GM21717 (cell line): ENCODE measurements at regions not wholly inside any gene's neighbourhood (a gene's known extent, or its start where the extent isn't known, plus 50 kb on each side); places are given as distances from the start of the nearest gene placed in this dataset.

Experiments used
- ATAC-seq: cut with Tn5 transposase; IDR thresholded peaks from one replicate; pipeline ENCODE4 v1.9.1; 2021; ENCODE audit warnings: mild to moderate bottlenecking, moderate library complexity; ENCODE audit not compliant: unreplicated experiment

GRCh38 chr2:136376798-136377211, 258.9 kb upstream of the CXCR4 start:
- ATAC-seq, result no peak

- no peak for ATAC-seq
These were observed 258.3 kb upstream of the CXCR4 start for GRCh38 chr2:136376211-136376610.

- ATAC-seq, result peak; percentile 64
These were observed 257.3 kb upstream of the CXCR4 start for GRCh38 chr2:136375017-136375901.

GRCh38 chr2:136373841-136374240, 255.9 kb upstream of the CXCR4 start:
- no peak for ATAC-seq

- no peak for ATAC-seq
These were observed 255.1 kb upstream of the CXCR4 start for GRCh38 chr2:136373029-136373428.

- no peak for ATAC-seq
These were observed 246.0 kb upstream of the CXCR4 start for GRCh38 chr2:136363900-136364299.

- no peak for ATAC-seq
These were observed 245.5 kb upstream of the CXCR4 start for GRCh38 chr2:136363470-136363869.

- peak; percentile 96 for ATAC-seq
These were observed 244.9 kb upstream of the CXCR4 start for GRCh38 chr2:136362676-136363390.

- ATAC-seq, result no peak
These were observed 243.6 kb upstream of the CXCR4 start for GRCh38 chr2:136361521-136361920.

GRCh38 chr2:136360790-136361189, 242.8 kb upstream of the CXCR4 start:
- ATAC-seq, result no peak

- ATAC-seq, result no peak
These were observed 241.4 kb upstream of the CXCR4 start for GRCh38 chr2:136359121-136359965.

- ATAC-seq, result no peak
These were observed 240.6 kb upstream of the CXCR4 start for GRCh38 chr2:136358576-136358975.

GRCh38 chr2:136357007-136357380, 239.0 kb upstream of the CXCR4 start:
- no peak for ATAC-seq

- no peak for ATAC-seq
These were observed 238.4 kb upstream of the CXCR4 start for GRCh38 chr2:136356125-136357006.

- no peak for ATAC-seq
These were observed 233.7 kb upstream of the CXCR4 start for GRCh38 chr2:136351684-136352083.

GRCh38 chr2:136347981-136348380, 230.0 kb upstream of the CXCR4 start:
- ATAC-seq, result no peak

GRCh38 chr2:136344339-136344738, 226.4 kb upstream of the CXCR4 start:
- ATAC-seq, result no peak

- no peak for ATAC-seq
These were observed 224.2 kb upstream of the CXCR4 start for GRCh38 chr2:136342138-136342537.

GRCh38 chr2:136334967-136335366, 217.0 kb upstream of the CXCR4 start:
- no peak for ATAC-seq

GRCh38 chr2:136332436-136333095, 214.6 kb upstream of the CXCR4 start:
- ATAC-seq, result no peak
